ENCODE measurements at regions not wholly inside any gene's neighbourhood (a gene's known extent, or its start where the extent isn't known, plus 50 kb on each side); places are given as distances from the start of the nearest gene placed in this dataset.

DNA sequence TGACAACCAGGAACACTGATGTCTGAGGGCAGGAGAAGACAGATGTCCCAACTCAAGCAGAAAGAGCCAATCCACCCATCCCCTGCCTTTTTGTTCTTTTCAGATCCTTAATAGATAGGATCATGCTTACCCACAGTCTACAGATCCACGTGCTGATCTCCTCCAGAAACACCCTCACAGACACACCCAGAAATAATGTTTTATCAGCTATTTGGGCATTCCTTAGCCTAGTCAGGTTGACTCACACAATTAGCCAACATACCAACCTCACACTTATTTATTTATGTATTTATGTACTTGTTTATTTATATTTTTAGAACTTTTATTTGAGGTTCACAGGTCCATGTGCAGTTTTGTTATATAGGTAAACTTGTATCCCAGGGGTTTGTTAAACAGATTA is 151.5 kb upstream of the IL12B start (continued):
- TF ChIP-seq, protein P1, sequence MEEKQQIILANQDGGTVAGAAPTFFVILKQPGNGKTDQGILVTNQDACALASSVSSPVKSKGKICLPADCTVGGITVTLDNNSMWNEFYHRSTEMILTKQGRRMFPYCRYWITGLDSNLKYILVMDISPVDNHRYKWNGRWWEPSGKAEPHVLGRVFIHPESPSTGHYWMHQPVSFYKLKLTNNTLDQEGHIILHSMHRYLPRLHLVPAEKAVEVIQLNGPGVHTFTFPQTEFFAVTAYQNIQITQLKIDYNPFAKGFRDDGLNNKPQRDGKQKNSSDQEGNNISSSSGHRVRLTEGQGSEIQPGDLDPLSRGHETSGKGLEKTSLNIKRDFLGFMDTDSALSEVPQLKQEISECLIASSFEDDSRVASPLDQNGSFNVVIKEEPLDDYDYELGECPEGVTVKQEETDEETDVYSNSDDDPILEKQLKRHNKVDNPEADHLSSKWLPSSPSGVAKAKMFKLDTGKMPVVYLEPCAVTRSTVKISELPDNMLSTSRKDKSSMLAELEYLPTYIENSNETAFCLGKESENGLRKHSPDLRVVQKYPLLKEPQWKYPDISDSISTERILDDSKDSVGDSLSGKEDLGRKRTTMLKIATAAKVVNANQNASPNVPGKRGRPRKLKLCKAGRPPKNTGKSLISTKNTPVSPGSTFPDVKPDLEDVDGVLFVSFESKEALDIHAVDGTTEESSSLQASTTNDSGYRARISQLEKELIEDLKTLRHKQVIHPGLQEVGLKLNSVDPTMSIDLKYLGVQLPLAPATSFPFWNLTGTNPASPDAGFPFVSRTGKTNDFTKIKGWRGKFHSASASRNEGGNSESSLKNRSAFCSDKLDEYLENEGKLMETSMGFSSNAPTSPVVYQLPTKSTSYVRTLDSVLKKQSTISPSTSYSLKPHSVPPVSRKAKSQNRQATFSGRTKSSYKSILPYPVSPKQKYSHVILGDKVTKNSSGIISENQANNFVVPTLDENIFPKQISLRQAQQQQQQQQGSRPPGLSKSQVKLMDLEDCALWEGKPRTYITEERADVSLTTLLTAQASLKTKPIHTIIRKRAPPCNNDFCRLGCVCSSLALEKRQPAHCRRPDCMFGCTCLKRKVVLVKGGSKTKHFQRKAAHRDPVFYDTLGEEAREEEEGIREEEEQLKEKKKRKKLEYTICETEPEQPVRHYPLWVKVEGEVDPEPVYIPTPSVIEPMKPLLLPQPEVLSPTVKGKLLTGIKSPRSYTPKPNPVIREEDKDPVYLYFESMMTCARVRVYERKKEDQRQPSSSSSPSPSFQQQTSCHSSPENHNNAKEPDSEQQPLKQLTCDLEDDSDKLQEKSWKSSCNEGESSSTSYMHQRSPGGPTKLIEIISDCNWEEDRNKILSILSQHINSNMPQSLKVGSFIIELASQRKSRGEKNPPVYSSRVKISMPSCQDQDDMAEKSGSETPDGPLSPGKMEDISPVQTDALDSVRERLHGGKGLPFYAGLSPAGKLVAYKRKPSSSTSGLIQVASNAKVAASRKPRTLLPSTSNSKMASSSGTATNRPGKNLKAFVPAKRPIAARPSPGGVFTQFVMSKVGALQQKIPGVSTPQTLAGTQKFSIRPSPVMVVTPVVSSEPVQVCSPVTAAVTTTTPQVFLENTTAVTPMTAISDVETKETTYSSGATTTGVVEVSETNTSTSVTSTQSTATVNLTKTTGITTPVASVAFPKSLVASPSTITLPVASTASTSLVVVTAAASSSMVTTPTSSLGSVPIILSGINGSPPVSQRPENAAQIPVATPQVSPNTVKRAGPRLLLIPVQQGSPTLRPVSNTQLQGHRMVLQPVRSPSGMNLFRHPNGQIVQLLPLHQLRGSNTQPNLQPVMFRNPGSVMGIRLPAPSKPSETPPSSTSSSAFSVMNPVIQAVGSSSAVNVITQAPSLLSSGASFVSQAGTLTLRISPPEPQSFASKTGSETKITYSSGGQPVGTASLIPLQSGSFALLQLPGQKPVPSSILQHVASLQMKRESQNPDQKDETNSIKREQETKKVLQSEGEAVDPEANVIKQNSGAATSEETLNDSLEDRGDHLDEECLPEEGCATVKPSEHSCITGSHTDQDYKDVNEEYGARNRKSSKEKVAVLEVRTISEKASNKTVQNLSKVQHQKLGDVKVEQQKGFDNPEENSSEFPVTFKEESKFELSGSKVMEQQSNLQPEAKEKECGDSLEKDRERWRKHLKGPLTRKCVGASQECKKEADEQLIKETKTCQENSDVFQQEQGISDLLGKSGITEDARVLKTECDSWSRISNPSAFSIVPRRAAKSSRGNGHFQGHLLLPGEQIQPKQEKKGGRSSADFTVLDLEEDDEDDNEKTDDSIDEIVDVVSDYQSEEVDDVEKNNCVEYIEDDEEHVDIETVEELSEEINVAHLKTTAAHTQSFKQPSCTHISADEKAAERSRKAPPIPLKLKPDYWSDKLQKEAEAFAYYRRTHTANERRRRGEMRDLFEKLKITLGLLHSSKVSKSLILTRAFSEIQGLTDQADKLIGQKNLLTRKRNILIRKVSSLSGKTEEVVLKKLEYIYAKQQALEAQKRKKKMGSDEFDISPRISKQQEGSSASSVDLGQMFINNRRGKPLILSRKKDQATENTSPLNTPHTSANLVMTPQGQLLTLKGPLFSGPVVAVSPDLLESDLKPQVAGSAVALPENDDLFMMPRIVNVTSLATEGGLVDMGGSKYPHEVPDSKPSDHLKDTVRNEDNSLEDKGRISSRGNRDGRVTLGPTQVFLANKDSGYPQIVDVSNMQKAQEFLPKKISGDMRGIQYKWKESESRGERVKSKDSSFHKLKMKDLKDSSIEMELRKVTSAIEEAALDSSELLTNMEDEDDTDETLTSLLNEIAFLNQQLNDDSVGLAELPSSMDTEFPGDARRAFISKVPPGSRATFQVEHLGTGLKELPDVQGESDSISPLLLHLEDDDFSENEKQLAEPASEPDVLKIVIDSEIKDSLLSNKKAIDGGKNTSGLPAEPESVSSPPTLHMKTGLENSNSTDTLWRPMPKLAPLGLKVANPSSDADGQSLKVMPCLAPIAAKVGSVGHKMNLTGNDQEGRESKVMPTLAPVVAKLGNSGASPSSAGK (IDR thresholded peaks at IDR 0.05) = no peak
- TF ChIP-seq MAFF (IDR thresholded peaks at IDR 0.05; ENCODE audit: low read length) = no peak
- TF ChIP-seq RBBP5 (IDR thresholded peaks at IDR 0.05; ENCODE audit: borderline replicate concordance, insufficient read depth, low read length, poor library complexity, severe bottlenecking) = no peak
- no peak for TF ChIP-seq KLF6 (CRISPR knock-in tag; IDR thresholded peaks at IDR 0.05; ENCODE audit: borderline replicate concordance)
